NCI-H345 treated with DMSO at 0.1 percent for 48 hours (cell line): ENCODE measurements at regions not wholly inside any gene's neighbourhood (a gene's known extent, or its start where the extent isn't known, plus 50 kb on each side); places are given as distances from the start of the nearest gene placed in this dataset.

Experiments
- DNase-seq: peaks from one replicate; lab custom pipeline; 2025; ENCODE audit not compliant: unreplicated experiment; lab: John Stamatoyannopoulos, UW

GRCh38 chr1:4351453-4351852 is 303.0 kb upstream of the AJAP1 start:
- no peak for DNase-seq

- no peak for DNase-seq
These were observed 301.1 kb upstream of the AJAP1 start for GRCh38 chr1:4353090-4353856.

- DNase-seq = no peak
These were observed 298.6 kb upstream of the AJAP1 start for GRCh38 chr1:4355839-4356238.

GRCh38 chr1:4362314-4363044 is 291.9 kb upstream of the AJAP1 start:
- DNase-seq = no peak

GRCh38 chr1:4366091-4366490 is 288.3 kb upstream of the AJAP1 start:
- no peak for DNase-seq

GRCh38 chr1:4367230-4367777 is 287.1 kb upstream of the AJAP1 start:
- DNase-seq = no peak

GRCh38 chr1:4369335-4369734 is 285.1 kb upstream of the AJAP1 start:
- no peak for DNase-seq

- DNase-seq = no peak
These were observed 282.6 kb upstream of the AJAP1 start for GRCh38 chr1:4371849-4372248.

- no peak for DNase-seq
These were observed 278.6 kb upstream of the AJAP1 start for GRCh38 chr1:4375812-4376211.

GRCh38 chr1:4379451-4380175 is 274.8 kb upstream of the AJAP1 start:
- no peak for DNase-seq

GRCh38 chr1:4380564-4381168 is 273.7 kb upstream of the AJAP1 start:
- DNase-seq = no peak

GRCh38 chr1:4393191-4393590 is 261.2 kb upstream of the AJAP1 start:
- no peak for DNase-seq

GRCh38 chr1:4394366-4394765 is 260.0 kb upstream of the AJAP1 start:
- DNase-seq = no peak

GRCh38 chr1:4395158-4395557 is 259.3 kb upstream of the AJAP1 start:
- no peak for DNase-seq

GRCh38 chr1:4395676-4396075 is 258.7 kb upstream of the AJAP1 start:
- DNase-seq = peak; percentile 92

GRCh38 chr1:4396551-4396950 is 257.9 kb upstream of the AJAP1 start:
- DNase-seq = peak; percentile 69

GRCh38 chr1:4397196-4397595 is 257.2 kb upstream of the AJAP1 start:
- peak; percentile 87 for DNase-seq

GRCh38 chr1:4402032-4402431 is 252.4 kb upstream of the AJAP1 start:
- no peak for DNase-seq

GRCh38 chr1:4404854-4405590 is 249.4 kb upstream of the AJAP1 start:
- peak; percentile 16 for DNase-seq

- DNase-seq = no peak
These were observed 246.6 kb upstream of the AJAP1 start for GRCh38 chr1:4407851-4408250.
